Hepatocyte (in vitro differentiated cells): ENCODE measurements at regions not wholly inside any gene's neighbourhood (a gene's known extent, or its start where the extent isn't known, plus 50 kb on each side); places are given as distances from the start of the nearest gene placed in this dataset.

Source experiments
- EZH2 ChIP-seq: fragments of 200-600 bp; sonication (generic); IDR thresholded peaks from 2 replicates; pipeline ENCODE4 v1.6.1; 2016; ENCODE audit warnings: antibody characterized with exemption, mild to moderate bottlenecking, borderline replicate concordance
- TF ChIP-seq, protein P1 (sequence below): fragments of 200-600 bp; sonication (generic); IDR thresholded peaks from 2 replicates; pipeline ENCODE4 v1.5.1; 2016; ENCODE audit warnings: antibody characterized with exemption, mild to moderate bottlenecking; ENCODE audit not compliant: poor library complexity

DNA sequence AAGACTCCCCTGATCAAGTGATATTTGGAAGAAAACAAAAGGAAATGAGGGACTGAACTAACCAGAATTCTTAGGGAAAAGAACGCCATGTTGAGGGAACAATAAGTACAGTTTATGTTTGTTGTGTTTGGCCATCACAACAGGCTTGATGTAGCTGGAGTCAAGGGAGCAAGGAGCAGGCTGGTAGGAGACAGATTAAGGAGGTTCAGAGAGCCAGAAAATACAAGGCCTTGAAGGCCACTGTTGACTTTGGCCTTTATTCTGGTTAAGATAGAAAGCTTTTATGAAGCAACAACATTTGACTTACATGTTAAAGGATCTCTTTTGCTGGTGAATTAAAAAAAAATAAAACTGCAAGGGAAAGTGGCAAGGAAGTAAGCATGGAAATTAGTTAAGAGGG lies 754.1 kb upstream of the SLC8A1 start:
- TF ChIP-seq, protein P1, sequence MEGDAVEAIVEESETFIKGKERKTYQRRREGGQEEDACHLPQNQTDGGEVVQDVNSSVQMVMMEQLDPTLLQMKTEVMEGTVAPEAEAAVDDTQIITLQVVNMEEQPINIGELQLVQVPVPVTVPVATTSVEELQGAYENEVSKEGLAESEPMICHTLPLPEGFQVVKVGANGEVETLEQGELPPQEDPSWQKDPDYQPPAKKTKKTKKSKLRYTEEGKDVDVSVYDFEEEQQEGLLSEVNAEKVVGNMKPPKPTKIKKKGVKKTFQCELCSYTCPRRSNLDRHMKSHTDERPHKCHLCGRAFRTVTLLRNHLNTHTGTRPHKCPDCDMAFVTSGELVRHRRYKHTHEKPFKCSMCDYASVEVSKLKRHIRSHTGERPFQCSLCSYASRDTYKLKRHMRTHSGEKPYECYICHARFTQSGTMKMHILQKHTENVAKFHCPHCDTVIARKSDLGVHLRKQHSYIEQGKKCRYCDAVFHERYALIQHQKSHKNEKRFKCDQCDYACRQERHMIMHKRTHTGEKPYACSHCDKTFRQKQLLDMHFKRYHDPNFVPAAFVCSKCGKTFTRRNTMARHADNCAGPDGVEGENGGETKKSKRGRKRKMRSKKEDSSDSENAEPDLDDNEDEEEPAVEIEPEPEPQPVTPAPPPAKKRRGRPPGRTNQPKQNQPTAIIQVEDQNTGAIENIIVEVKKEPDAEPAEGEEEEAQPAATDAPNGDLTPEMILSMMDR = no peak
- TF ChIP-seq EZH2 = no peak
